HG03558 (cell line): ENCODE measurements at regions not wholly inside any gene's neighbourhood (a gene's known extent, or its start where the extent isn't known, plus 50 kb on each side); places are given as distances from the start of the nearest gene placed in this dataset.
"Not testable (repeated sequence)": the region's sequence is repeated elsewhere in the genome, so short reads cannot be mapped to it uniquely, and the experiment has no call there.

Experiments
- ATAC-seq: cut with Tn5 transposase; IDR thresholded peaks from one replicate; pipeline ENCODE4 v1.9.1; 2021; ENCODE audit warnings: moderate number of reproducible peaks; ENCODE audit not compliant: unreplicated experiment; ENCODE audit errors: extremely low read depth

DNA sequence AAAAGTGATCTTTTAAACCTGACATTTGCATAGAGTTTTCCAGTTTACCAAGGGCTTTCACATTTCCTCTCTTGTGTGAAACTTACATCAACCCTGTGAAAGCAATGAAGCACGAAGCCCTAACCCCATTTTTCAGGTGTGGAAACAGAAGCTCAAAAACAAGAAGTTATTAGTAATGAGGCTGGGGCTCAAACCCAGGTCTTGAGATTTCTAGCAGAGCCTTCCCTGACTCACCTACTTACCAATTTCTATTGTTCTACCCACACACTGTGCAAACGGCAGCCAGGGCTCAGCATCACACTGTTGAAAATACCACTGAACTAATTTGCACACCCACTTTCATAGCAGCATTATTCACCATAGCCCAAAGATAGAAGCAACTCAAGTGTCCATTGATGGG lies 117.8 kb upstream of the IGF1R start:
- ATAC-seq, result no peak

DNA sequence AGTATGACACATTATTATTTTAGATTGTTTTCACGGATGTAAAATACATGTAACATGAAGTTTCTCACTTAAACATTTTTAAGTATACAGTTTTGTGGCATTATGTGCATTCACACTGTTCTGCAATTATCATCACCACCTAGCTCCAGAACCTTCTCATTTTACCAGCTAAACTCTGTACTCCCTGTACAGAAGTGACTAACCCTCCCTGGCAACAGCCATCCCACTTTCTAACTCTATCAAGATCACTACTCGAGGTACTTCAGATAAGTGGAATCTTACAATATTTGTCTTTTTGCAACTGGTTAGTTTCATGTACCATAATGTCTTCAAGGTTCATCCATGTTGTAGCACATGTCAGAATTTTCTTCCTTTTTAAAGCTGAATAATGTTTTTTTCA lies 116.3 kb upstream of the IGF1R start:
- no peak for ATAC-seq

DNA sequence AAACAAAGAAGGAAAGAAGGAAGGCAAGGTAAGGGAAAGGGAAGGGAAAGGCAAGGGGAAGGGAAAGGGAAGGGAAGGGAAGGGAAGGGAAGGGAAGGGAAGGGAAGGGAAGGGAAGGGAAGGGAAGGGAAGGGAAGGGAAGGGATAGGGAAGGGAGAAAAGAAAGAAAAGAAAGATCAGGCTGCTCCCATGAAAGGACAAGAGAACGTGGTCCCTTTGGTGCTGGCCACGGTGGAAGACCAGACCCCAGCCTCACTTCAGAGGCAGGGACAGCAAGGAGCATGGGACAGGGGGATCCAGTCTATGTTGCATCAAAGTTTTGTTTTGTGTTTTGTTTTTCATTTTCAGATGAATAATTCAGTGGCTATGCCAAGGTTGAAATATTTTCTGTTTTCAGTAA lies 111.4 kb upstream of the IGF1R start:
- no peak for ATAC-seq

- ATAC-seq, result no peak
Measured at GRCh38 chr15:98537516-98538060, 110.8 kb upstream of the IGF1R start.

DNA sequence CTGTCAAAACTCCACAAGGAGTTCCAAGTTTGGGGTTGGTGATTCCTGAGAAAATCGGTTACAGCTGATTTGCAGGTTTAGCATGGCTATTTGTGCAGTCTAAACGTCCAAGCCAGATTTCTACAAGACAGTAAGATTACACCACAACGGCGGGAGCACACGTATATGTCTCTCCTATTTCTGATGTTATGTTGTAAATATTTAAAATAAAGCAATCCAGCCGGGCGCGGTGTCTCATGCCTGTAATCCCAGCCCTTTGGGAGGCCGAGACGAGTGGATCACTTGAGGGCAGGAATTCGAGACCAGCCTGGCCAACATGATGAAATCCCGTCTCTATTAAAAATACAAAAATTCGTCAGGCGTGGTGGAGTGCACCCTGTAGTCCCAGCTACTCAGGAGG lies 106.8 kb upstream of the IGF1R start:
- ATAC-seq, result no peak

DNA sequence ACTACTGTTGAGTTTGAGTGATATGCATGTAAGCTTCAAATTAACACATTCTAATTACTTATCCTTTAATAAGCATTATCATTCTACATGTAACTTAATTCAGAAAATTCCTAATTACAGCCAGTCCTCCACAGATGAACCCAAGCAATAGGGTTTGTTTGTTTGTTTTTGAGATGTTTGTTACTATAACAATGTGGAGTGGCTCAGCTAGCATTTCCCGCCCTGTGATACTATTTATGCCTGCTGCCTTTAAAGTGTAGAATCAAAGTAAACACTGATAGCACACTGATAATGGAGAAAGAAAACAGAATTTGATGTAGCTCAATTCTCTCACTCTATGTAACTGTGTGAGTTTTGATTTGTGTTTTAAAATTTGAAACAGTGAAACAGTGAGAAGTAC lies 105.1 kb upstream of the IGF1R start:
- ATAC-seq, result no peak

DNA sequence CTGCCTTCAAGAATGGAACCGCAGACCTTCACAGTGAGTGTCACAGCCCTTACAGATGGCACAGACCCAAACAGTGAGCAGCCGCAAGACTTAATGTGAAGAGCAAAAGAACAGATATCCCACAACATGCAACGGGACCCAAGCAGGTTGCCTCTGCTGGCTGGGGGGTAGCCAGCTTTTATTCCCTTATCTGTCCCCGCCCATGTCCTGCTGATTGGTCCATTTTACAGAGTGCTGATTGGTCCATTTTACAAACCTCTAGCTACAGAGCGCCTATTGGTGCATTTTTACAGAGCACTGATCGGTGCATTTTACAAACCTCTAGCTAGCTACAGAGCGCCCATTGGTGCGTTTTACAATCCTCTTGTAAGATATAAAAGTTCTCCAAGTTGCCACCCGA lies 102.0 kb upstream of the IGF1R start:
- ATAC-seq, result no peak

DNA sequence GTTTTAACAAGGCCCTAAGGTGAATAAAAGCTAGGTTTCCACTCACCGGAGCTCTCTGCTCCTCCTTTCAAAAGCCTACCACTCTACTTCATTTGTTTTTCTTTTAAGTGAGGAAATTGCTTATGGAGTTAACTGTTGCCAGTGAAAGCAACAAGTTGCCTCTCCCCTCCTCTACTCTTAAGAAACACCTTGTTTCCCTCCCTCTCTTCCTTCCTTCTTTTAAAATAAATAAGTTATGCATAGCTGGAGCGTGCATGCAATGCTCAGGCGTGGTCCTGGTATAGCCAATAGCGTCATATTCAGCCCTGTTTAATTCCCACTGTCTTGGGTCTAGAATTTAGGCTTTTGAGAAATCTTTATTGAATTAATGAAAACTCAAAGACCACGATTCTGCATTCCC lies 101.1 kb upstream of the IGF1R start:
- no peak for ATAC-seq

DNA sequence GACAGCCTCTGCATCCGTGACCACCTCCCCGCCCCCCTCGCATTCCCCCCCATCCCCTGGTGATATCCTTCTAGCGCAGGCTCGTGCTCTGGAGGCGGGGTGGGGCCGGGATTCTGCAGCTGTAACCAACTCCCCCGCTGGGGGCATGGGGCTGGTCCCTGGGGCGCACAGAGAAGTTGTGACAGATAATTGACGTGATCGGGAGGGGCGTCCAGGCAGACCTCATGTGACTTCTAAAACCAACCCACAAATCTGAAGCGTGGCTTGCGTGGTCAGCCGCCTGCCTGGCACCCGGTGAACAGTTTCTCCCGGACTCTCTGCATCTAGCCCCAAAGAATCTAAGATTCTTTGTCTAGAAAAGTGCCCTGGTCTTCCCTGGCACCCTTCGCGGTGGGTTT lies 100.6 kb upstream of the IGF1R start:
- no peak for ATAC-seq

- no peak for ATAC-seq
Measured at GRCh38 chr15:98548139-98548971, 100.0 kb upstream of the IGF1R start.

GRCh38 chr15:98549003-98549402 lies 99.3 kb upstream of the IGF1R start:
- ATAC-seq, result no peak

DNA sequence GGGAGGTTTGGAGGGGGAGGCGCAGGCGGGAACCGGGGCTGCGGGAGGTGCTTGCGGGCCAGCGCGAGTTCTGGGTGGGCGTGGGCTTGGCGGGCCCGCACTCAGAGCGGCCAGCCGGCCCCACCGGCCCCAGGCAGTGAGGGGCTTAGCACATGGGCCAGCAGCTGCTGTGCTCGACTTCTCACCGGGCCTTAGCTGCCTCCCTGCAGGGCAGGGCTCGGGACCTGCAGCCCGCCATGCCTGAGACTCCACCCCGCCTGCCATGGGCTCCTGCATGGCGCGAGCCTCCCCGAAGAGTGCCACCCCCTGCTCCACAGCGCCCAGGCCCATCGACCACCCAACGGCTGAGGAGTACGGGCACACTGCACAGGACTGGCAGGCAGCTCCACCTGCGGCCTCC lies 98.6 kb upstream of the IGF1R start:
- no peak for ATAC-seq

DNA sequence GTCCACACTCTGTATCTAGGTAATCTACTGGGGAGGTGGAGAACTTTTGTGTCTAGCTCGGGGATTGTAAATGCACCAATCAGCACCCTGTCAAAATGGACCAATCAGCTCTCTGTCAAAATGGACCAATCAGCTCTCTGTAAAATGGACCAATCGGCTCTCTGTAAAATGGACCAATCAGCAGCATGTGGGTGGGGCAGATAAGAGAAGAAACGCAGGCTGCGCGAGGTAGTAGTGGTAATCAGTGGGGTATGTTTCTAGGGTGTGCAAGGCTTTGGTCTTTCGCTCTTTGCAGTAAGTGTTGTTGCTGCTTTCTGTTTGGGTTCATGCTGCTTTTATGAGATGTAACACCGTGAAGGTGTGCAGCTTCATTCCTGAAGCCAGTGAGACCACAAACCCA lies 98.0 kb upstream of the IGF1R start:
- not testable (repeated sequence) for ATAC-seq

DNA sequence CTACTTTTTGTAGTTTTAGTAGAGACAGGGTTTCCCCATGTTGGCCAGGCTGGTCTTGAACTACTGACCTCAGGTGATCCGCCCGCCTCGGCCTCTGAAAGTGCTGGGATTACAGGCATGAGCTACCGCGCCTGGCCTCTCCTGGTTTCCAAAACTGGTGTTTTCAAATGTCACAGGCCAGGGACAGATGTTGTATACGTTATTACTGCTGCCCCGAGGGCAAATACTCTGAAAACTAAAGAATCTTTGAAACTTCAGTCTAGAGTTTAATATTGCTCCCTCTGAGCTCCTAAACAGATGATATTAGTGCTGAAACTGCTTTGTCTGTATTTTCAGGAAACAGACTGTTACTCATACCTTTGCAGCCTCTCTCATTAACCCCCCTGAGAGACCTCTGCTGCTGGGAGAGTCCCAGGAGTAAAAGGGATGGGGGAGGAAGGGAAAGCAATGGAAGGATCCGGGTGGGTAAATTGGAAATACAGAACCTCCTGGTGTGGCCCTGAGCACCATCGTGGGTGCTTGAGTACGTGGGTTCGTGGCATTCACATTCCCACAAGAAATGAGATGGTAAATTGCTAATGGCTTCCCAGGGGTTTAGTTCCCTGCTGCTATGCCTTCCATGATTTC lies 96.3 kb upstream of the IGF1R start:
- no peak for ATAC-seq

- no peak for ATAC-seq
Measured at GRCh38 chr15:98554272-98555172, 93.8 kb upstream of the IGF1R start.

DNA sequence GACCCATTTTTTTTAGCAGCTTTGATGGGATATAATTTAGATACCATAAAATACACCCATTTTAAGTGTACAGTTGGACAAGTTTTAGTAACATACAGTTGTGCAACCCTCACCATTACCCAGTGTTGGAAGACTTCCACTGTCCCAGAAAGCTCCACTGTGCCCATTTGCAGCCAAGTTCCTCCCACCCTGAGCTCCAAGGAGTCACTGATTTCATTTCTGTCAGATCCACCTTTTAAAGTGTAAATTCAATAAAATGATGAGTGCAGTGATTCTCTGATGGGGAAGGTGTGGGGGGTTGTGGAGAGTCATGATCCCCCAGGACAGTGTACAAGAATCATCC lies 93.2 kb upstream of the IGF1R start:
- no peak for ATAC-seq

GRCh38 chr15:98556321-98556720 lies 92.0 kb upstream of the IGF1R start:
- no peak for ATAC-seq

DNA sequence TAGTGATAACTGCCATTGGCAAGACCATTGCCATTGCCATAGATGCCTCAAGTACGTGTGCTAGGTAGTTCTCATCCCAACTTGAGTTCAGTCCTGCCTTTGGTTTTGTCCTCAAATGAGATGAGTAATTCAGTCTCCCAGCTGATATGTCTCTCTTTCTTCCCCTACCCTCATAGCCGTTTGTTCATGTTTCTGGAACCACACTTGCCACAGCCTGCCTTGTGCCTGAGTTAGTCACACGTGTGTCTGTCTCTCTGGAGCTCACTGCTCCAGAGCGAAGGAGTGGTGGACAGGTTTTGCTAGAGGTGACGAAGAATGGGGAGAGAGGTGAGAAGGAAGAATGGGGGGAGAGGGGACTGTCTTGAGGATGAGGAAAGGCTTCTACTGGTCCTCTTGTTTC lies 88.0 kb upstream of the IGF1R start:
- ATAC-seq, result no peak

- ATAC-seq, result no peak
Measured at GRCh38 chr15:98561169-98561941, 87.0 kb upstream of the IGF1R start.

- no peak for ATAC-seq
Measured at GRCh38 chr15:98562331-98562937, 85.9 kb upstream of the IGF1R start.
